ENCODE measurements at regions not wholly inside any gene's neighbourhood (a gene's known extent, or its start where the extent isn't known, plus 50 kb on each side); places are given as distances from the start of the nearest gene placed in this dataset.

DNA sequence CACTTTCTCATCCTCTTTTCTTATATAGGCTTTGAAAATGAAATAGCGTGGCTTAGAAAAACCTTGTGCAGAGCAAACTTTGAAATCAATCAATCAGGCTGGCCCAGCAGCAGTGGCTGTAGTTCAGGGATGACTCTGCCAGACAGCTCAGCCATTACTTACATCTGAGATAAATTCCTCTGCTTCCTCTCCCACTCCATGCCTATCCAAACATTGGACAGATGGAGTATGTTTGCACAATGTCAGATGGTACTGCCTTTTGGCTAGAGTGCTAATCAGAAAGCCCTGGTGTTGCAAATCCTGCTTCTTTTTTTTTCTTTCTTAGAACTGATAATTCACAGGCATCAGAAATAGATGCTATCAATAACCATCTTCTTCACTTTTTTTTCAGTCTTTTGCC is 1065.1 kb downstream of the AGBL1 start:
- no peak overlapping the region for H3K27ac ChIP-seq
- H3K4me1 ChIP-seq = no peaks in the 10 kb centered on the region
- peaks cover 0 to 31% (median 21%) of the 10 kb centered on the region in 8 donors for H3K9me3 ChIP-seq
- H3K4me3 ChIP-seq = no peak overlapping the region
- no peak for DNase-seq
- TF ChIP-seq, protein P1, sequence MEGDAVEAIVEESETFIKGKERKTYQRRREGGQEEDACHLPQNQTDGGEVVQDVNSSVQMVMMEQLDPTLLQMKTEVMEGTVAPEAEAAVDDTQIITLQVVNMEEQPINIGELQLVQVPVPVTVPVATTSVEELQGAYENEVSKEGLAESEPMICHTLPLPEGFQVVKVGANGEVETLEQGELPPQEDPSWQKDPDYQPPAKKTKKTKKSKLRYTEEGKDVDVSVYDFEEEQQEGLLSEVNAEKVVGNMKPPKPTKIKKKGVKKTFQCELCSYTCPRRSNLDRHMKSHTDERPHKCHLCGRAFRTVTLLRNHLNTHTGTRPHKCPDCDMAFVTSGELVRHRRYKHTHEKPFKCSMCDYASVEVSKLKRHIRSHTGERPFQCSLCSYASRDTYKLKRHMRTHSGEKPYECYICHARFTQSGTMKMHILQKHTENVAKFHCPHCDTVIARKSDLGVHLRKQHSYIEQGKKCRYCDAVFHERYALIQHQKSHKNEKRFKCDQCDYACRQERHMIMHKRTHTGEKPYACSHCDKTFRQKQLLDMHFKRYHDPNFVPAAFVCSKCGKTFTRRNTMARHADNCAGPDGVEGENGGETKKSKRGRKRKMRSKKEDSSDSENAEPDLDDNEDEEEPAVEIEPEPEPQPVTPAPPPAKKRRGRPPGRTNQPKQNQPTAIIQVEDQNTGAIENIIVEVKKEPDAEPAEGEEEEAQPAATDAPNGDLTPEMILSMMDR (IDR thresholded peaks at IDR 0.05 in 8 of 11, conservative IDR thresholded peaks at IDR 0.05 in 3 of 11) = no peak
- no peak for TF ChIP-seq POLR2AphosphoS5 (IDR thresholded peaks at IDR 0.05)
- no peak for TF ChIP-seq POLR2A (IDR thresholded peaks at IDR 0.05)
- intact Hi-C loops (cut with DNase I; ENCODE audit: low total_unique reads) = no loop called here
- H3K36me3 ChIP-seq = no peaks in the 10 kb centered on the region
- 53 to 85% (median 58%) methylated on average over 1 of the region's 1 CpG for WGBS, 5 donors
- no peaks in the 10 kb centered on the region for H3K27me3 ChIP-seq (replicated peaks in 1 of 7)

DNA sequence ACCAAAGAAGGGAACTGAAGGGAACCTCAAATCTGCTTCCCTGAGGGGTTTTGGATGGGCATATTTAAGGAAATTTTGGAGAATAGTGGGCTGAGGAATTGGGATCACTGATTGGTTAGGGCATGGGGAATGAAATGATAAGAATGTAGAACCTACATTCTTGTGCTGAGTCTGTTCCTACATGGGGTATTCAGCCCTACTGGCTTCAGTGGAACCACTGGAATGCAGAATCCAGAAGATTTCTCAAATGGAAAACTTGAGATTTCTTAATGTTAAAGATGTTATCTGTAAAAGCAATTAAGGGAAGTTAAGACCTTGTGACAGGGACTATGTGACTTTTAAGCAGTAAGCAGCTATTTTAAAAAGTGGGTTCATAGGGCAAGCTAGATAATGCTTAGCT is 1062.4 kb downstream of the AGBL1 start:
- H3K9me3 ChIP-seq = peaks cover 0 to 31% (median 21%) of the 10 kb centered on the region in 8 donors
- DNase-seq = no peak
- H3K4me3 ChIP-seq = no peak overlapping the region
- H3K36me3 ChIP-seq = no peaks in the 10 kb centered on the region
- H3K27me3 ChIP-seq (replicated peaks in 1 of 7) = no peaks in the 10 kb centered on the region
- H3K4me1 ChIP-seq = no peaks in the 10 kb centered on the region
- no peak overlapping the region for H3K27ac ChIP-seq
- intact Hi-C loops (cut with DNase I; ENCODE audit: low total_unique reads) = no loop called here
- TF ChIP-seq POLR2A (IDR thresholded peaks at IDR 0.05) = no peak
- TF ChIP-seq, protein P1 (IDR thresholded peaks at IDR 0.05 in 8 of 11, conservative IDR thresholded peaks at IDR 0.05 in 3 of 11) = no peak
- TF ChIP-seq POLR2AphosphoS5 (IDR thresholded peaks at IDR 0.05) = no peak

DNA sequence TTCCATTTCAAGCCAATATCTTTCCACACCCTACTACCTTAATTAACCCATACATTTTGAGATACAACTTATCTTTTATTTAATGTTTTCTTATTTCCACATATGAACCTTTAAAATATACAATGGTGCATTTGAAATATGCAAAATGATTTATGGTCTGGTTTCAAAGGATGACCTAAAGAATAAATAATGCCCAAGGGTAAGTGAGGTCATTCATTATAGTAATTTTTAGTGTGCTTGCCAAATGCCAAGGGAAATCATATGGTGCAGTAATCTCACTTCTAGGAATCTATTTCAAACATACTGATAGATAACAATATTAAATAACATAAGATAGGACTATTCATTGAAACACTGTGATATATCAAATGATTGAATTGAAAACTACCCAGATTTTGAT is 1055.4 kb downstream of the AGBL1 start:
- TF ChIP-seq POLR2AphosphoS5 (IDR thresholded peaks at IDR 0.05) = no peak
- no peak for TF ChIP-seq POLR2A (IDR thresholded peaks at IDR 0.05)
- TF ChIP-seq, protein P1 (IDR thresholded peaks at IDR 0.05 in 8 of 11, conservative IDR thresholded peaks at IDR 0.05 in 3 of 11) = no peak

DNA sequence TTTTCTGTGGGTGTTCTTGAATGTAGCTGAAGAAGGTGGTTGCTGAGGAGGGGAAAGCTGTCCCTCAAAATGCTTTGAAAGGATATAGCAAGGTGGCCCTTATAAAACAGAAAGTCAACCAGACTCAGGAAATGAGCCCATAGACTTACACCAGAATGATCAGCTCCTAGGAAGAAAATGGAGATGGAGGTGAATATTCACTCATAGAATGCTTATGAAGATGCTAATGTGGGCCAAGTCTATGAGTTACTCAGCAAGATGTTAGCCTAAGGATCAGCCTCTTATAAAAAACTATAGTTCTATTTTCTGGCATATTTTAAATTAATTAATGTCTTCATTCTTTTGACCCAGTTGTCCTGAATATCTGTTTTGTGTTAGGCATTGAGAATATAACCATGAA is 1054.0 kb downstream of the AGBL1 start:
- no peaks in the 10 kb centered on the region for H3K36me3 ChIP-seq
- no peak for DNase-seq
- no peak overlapping the region for H3K27ac ChIP-seq

More for the DNA sequence above, 1055.4 kb downstream of the AGBL1 start:
- intact Hi-C loops (cut with DNase I; ENCODE audit: low total_unique reads) = no loop called here
- Histone ChIP-seq H3K9me3 (peaks cover 0 to 2% (median 0%) of the 10 kb centered on the region in 8 donors), H3K27ac (no peak overlapping the region), H3K27me3 (replicated peaks in 1 of 7) (no peaks in the 10 kb centered on the region), H3K36me3 (no peaks in the 10 kb centered on the region), H3K4me1 (no peaks in the 10 kb centered on the region), H3K4me3 (no peak overlapping the region)
- DNase-seq = no peak

More for the DNA sequence above, 1054.0 kb downstream of the AGBL1 start:
- Histone ChIP-seq H3K27me3 (replicated peaks in 1 of 7) (no peaks in the 10 kb centered on the region), H3K4me1 (no peaks in the 10 kb centered on the region), H3K9me3 (no peaks in the 10 kb centered on the region), H3K4me3 (no peak overlapping the region)
- intact Hi-C loops (cut with DNase I; ENCODE audit: low total_unique reads) = no loop called here
- TF ChIP-seq, protein P1 (IDR thresholded peaks at IDR 0.05 in 8 of 11, conservative IDR thresholded peaks at IDR 0.05 in 3 of 11) = no peak
- no peak for TF ChIP-seq POLR2A (IDR thresholded peaks at IDR 0.05)
- no peak for TF ChIP-seq POLR2AphosphoS5 (IDR thresholded peaks at IDR 0.05)
